Aorta (tissue), 5 donors: ENCODE measurements at regions not wholly inside any gene's neighbourhood (a gene's known extent, or its start where the extent isn't known, plus 50 kb on each side); places are given as distances from the start of the nearest gene placed in this dataset.
"Not testable (repeated sequence)": the region's sequence is repeated elsewhere in the genome, so short reads cannot be mapped to it uniquely, and the experiment has no call there.

ENCODE experiments used
- ATAC-seq: fragments of 200-7000 bp; cut with Tn5 transposase; one replicate; pipeline ENCODE4 v1.9.1; 2022; ENCODE audit warnings: moderate library complexity; ENCODE audit not compliant: low FRiP score
- DNase-seq, 2 donors: peaks; one replicate each; pipeline ENCODE4 v3.0.0-alpha.2; 2020
- H3K27ac ChIP-seq, 2 donors: one replicate each; pipeline ENCODE4 v1.5.1; 2013; ENCODE audit warnings: low read length in 2 of 2, mild to moderate bottlenecking in 2 of 2, moderate library complexity in 2 of 2, control low read depth in 1 of 2, inconsistent platforms in 1 of 2, low read depth in 1 of 2
- H3K27me3 ChIP-seq, 2 donors: one replicate each; pipeline ENCODE4 v1.6.1; 2013; ENCODE audit warnings: control low read depth in 1 of 2, low read length in 1 of 2, mild to moderate bottlenecking in 1 of 2, moderate library complexity in 1 of 2; ENCODE audit not compliant: insufficient read depth in 2 of 2, control insufficient read depth in 1 of 2
- H3K36me3 ChIP-seq, 2 donors: one replicate each; pipeline ENCODE4 v1.6.1; 2013; ENCODE audit warnings: control low read depth in 1 of 2, low read length in 1 of 2, mild to moderate bottlenecking in 1 of 2; ENCODE audit not compliant: insufficient read depth in 2 of 2, control insufficient read depth in 1 of 2
- H3K4me1 ChIP-seq, 2 donors: one replicate each; pipeline ENCODE4 v1.6.1; 2013; ENCODE audit warnings: low read length in 2 of 2, control low read depth in 1 of 2, mild to moderate bottlenecking in 1 of 2, moderate library complexity in 1 of 2; ENCODE audit not compliant: insufficient read depth in 2 of 2, control insufficient read depth in 1 of 2
- H3K4me3 ChIP-seq, 2 donors: one replicate each; pipeline ENCODE4 v1.5.1; 2013; ENCODE audit warnings: low read length in 2 of 2, control low read depth in 1 of 2, mild to moderate bottlenecking in 1 of 2
- H3K9me3 ChIP-seq: one replicate; pipeline ENCODE4 v1.6.1; 2013; ENCODE audit warnings: mild to moderate bottlenecking, low read length; ENCODE audit not compliant: control insufficient read depth
- WGBS, 2 donors: extraction: QIAGEN DNeasy Blood & Tissue Kit; methylation state at CpG; one replicate each; pipeline ENCODE4 v1.1.7; 2013; 5-methylcytosine and 5-hydroxymethylcytosine counted together
- intact Hi-C, 2 donors: fragments of 100-400 bp; cut with DNase I; formaldehyde crosslinking; loops; one replicate each; pipeline versions ENCODE4 v1.14.2 to v1.15.0; 2022
- donor health status: healthy with polysubstance abuse.
- donor health status: Bipolar disorder and iron deficiency.
- donor health status: DM: no; HTN: no; CAD: no.
- donor health status: DM: no; HTN: no; CAD: no.
- donor health status: DM: yes; HTN: yes; CAD: no.

GRCh38 chr7:67653856-67654454, 657.3 kb downstream of the TYW1 start:
- ATAC-seq (no peak), DNase-seq (no peak)
- H3K4me1 ChIP-seq, result no peaks in the 10 kb centered on the region
- intact Hi-C loops, result no loop called here
- H3K27ac ChIP-seq, result no peak overlapping the region
- no peaks in the 10 kb centered on the region for H3K27me3 ChIP-seq
- no peak overlapping the region for H3K4me3 ChIP-seq
- whole genome bisulfite sequencing, 2 donors, result 66 to 70% methylated on average over 3 of the region's 3 CpGs
- no peaks in the 10 kb centered on the region for H3K36me3 ChIP-seq
- no peaks in the 10 kb centered on the region for H3K9me3 ChIP-seq

GRCh38 chr7:67654642-67655041, 658.0 kb downstream of the TYW1 start:
- ATAC-seq, result no peak
- Histone ChIP-seq H3K9me3 (no peaks in the 10 kb centered on the region), H3K36me3 (no peaks in the 10 kb centered on the region), H3K4me1 (no peaks in the 10 kb centered on the region), H3K27ac (no peak overlapping the region), H3K4me3 (no peak overlapping the region), H3K27me3 (no peaks in the 10 kb centered on the region)
- intact Hi-C loops, result no loop called here
- WGBS, 2 donors, result 50 to 53% methylated on average over 1 of the region's 1 CpG
- no peak for DNase-seq

- intact Hi-C loops, result no loop called here
- no peaks in the 10 kb centered on the region for H3K27me3 ChIP-seq
- no peak overlapping the region for H3K27ac ChIP-seq
- DNase-seq (no peak), ATAC-seq (no peak)
- H3K9me3 ChIP-seq, result no peaks in the 10 kb centered on the region
- H3K36me3 ChIP-seq, result no peaks in the 10 kb centered on the region
- no peaks in the 10 kb centered on the region for H3K4me1 ChIP-seq
- no peak overlapping the region for H3K4me3 ChIP-seq
These were observed 658.5 kb downstream of the TYW1 start for GRCh38 chr7:67655168-67655567.

GRCh38 chr7:67659091-67659490, 662.5 kb downstream of the TYW1 start:
- no peak for ATAC-seq
- Histone ChIP-seq H3K9me3 (peaks cover 8% of the 10 kb centered on the region), H3K36me3 (no peaks in the 10 kb centered on the region)

GRCh38 chr7:67662804-67663203, 666.2 kb downstream of the TYW1 start:
- intact Hi-C loops, result no loop called here
- peaks cover 8% of the 10 kb centered on the region for H3K9me3 ChIP-seq
- WGBS, 2 donors, result 89% methylated on average over 1 of the region's 1 CpG

More at GRCh38 chr7:67659091-67659490, 662.5 kb downstream of the TYW1 start:
- Histone ChIP-seq H3K27ac (no peak overlapping the region), H3K27me3 (no peaks in the 10 kb centered on the region), H3K4me3 (no peak overlapping the region), H3K4me1 (no peaks in the 10 kb centered on the region)
- DNase-seq, result no peak
- intact Hi-C loops, result no loop called here

GRCh38 chr7:67663644-67664043, 667.0 kb downstream of the TYW1 start:
- intact Hi-C loops, result no loop called here
- H3K9me3 ChIP-seq, result peaks cover 8% of the 10 kb centered on the region
- DNase-seq (no peak), ATAC-seq (no peak)
- 68 to 72% methylated on average over 1 of the region's 1 CpG for WGBS, 2 donors
- no peaks in the 10 kb centered on the region for H3K27me3 ChIP-seq
- H3K36me3 ChIP-seq, result no peaks in the 10 kb centered on the region
- no peaks in the 10 kb centered on the region for H3K4me1 ChIP-seq
- H3K4me3 ChIP-seq, result no peak overlapping the region
- H3K27ac ChIP-seq, result no peak overlapping the region

More at GRCh38 chr7:67662804-67663203, 666.2 kb downstream of the TYW1 start:
- no peaks in the 10 kb centered on the region for H3K27me3 ChIP-seq
- DNase-seq (no peak), ATAC-seq (no peak)
- H3K4me1 ChIP-seq, result no peaks in the 10 kb centered on the region
- no peak overlapping the region for H3K27ac ChIP-seq
- H3K4me3 ChIP-seq, result no peak overlapping the region
- no peaks in the 10 kb centered on the region for H3K36me3 ChIP-seq

- H3K4me1 ChIP-seq, H3K4me3 ChIP-seq, H3K9me3 ChIP-seq, H3K36me3 ChIP-seq, intact Hi-C loops, ATAC-seq, H3K27me3 ChIP-seq, H3K27ac ChIP-seq, DNase-seq: not testable (repeated sequence)
- WGBS, 2 donors, result 37 to 51% methylated on average over 4 of the region's 4 CpGs
These were observed 669.7 kb downstream of the TYW1 start for GRCh38 chr7:67666359-67666758.

GRCh38 chr7:67671006-67671548, 674.4 kb downstream of the TYW1 start:
- peaks cover 3% of the 10 kb centered on the region for H3K9me3 ChIP-seq
- no peak overlapping the region for H3K27ac ChIP-seq
- H3K27me3 ChIP-seq, result no peaks in the 10 kb centered on the region
- intact Hi-C loops, result no loop called here
- WGBS, 2 donors, result 15 to 20% methylated on average over 4 of the region's 4 CpGs
- DNase-seq (no peak), ATAC-seq (no peak)
- no peaks in the 10 kb centered on the region for H3K4me1 ChIP-seq
- H3K36me3 ChIP-seq, result no peaks in the 10 kb centered on the region
- H3K4me3 ChIP-seq, result no peak overlapping the region

GRCh38 chr7:67673861-67674260, 677.2 kb downstream of the TYW1 start:
- WGBS, 2 donors, result 75 to 84% methylated on average over 3 of the region's 3 CpGs
- H3K9me3 ChIP-seq, result peaks cover 7% of the 10 kb centered on the region
- H3K4me3 ChIP-seq, result no peak overlapping the region
- no peak for ATAC-seq
- no peaks in the 10 kb centered on the region for H3K27me3 ChIP-seq
- H3K36me3 ChIP-seq, result no peaks in the 10 kb centered on the region
- DNase-seq, result no peak
- no peaks in the 10 kb centered on the region for H3K4me1 ChIP-seq
- intact Hi-C loops, result no loop called here
- H3K27ac ChIP-seq, result no peak overlapping the region
